Endothelial cell (in vitro differentiated cells): ENCODE measurements at regions not wholly inside any gene's neighbourhood (a gene's known extent, or its start where the extent isn't known, plus 50 kb on each side); places are given as distances from the start of the nearest gene placed in this dataset.

Experiments used
- DNase-seq: peaks from one replicate; pipeline ENCODE4 v3.0.0; 2021; ENCODE audit warnings: low spot score
- H3K27ac Mint-ChIP-seq: one replicate; pipeline ENCODE4 v1.8.0; 2021; ENCODE audit warnings: mixed read lengths, inconsistent platforms; ENCODE audit not compliant: unreplicated experiment
- H3K27me3 Mint-ChIP-seq: one replicate; pipeline ENCODE4 v1.8.0; 2021; ENCODE audit warnings: mild to moderate bottlenecking, moderate library complexity, mixed read lengths, inconsistent platforms; ENCODE audit not compliant: unreplicated experiment
- H3K36me3 Mint-ChIP-seq: one replicate; pipeline ENCODE4 v1.8.0; 2021; ENCODE audit warnings: mild to moderate bottlenecking, low read depth, mixed read lengths, inconsistent platforms; ENCODE audit not compliant: unreplicated experiment
- H3K4me1 Mint-ChIP-seq: one replicate; pipeline ENCODE4 v1.8.0; 2021; ENCODE audit warnings: mild to moderate bottlenecking, mixed read lengths, inconsistent platforms; ENCODE audit not compliant: unreplicated experiment
- H3K4me3 Mint-ChIP-seq: one replicate; pipeline ENCODE4 v1.8.0; 2021; ENCODE audit warnings: mild to moderate bottlenecking, mixed read lengths, inconsistent platforms; ENCODE audit not compliant: unreplicated experiment
- H3K9me3 Mint-ChIP-seq: one replicate; pipeline ENCODE4 v1.8.0; 2021; ENCODE audit warnings: mixed read lengths, inconsistent platforms; ENCODE audit not compliant: unreplicated experiment
- TF ChIP-seq, protein P1 (sequence below): fragments of 200-600 bp; sonication (generic); IDR thresholded peaks from one replicate; pipeline ENCODE4 v1.5.0; 2021; ENCODE audit warnings: antibody characterized with exemption; ENCODE audit not compliant: unreplicated experiment

DNA sequence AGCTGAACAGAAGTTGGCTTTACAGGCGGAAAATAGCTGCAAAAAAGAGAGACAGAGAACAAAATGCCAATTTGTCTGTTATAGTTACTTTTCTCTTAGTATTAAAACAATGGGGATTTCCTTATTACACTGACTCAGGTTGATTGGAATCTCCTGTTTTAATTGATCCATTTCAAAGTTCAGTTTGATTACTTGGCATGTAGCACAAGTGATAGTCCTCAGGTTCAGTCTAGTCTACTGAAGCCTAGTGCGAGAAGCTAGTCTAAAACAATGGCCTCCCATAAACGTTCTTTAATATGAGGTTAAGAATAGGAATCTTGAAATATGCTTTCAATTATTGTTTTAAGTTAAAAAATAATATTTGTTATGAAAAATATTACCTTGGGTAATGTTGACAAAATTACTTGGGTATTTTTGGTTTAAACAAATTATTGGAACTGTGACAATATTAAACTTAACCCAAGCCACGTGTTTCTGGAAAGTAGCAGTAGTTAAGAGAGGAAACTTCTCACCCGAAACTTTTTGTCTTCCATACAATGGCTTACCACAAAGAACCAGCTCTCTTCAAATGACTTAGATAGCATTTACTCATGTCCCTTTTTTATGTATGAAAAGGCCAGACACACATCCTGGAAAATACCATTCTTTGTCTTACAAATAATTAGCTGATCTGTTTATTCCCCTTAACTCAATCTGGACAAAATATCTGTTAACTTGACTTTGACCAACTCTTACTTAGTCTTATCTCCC is 1326.2 kb upstream of the TMEFF2 start:
- H3K4me3 Mint-ChIP-seq, result no peak overlapping the region
- H3K36me3 Mint-ChIP-seq, result no peaks in the 10 kb centered on the region
- H3K4me1 Mint-ChIP-seq, result no peaks in the 10 kb centered on the region
- no peak for DNase-seq
- H3K27me3 Mint-ChIP-seq, result no peaks in the 10 kb centered on the region
- H3K9me3 Mint-ChIP-seq, result no peaks in the 10 kb centered on the region
- no peak overlapping the region for H3K27ac Mint-ChIP-seq
- TF ChIP-seq, protein P1, sequence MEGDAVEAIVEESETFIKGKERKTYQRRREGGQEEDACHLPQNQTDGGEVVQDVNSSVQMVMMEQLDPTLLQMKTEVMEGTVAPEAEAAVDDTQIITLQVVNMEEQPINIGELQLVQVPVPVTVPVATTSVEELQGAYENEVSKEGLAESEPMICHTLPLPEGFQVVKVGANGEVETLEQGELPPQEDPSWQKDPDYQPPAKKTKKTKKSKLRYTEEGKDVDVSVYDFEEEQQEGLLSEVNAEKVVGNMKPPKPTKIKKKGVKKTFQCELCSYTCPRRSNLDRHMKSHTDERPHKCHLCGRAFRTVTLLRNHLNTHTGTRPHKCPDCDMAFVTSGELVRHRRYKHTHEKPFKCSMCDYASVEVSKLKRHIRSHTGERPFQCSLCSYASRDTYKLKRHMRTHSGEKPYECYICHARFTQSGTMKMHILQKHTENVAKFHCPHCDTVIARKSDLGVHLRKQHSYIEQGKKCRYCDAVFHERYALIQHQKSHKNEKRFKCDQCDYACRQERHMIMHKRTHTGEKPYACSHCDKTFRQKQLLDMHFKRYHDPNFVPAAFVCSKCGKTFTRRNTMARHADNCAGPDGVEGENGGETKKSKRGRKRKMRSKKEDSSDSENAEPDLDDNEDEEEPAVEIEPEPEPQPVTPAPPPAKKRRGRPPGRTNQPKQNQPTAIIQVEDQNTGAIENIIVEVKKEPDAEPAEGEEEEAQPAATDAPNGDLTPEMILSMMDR, result no peak

DNA sequence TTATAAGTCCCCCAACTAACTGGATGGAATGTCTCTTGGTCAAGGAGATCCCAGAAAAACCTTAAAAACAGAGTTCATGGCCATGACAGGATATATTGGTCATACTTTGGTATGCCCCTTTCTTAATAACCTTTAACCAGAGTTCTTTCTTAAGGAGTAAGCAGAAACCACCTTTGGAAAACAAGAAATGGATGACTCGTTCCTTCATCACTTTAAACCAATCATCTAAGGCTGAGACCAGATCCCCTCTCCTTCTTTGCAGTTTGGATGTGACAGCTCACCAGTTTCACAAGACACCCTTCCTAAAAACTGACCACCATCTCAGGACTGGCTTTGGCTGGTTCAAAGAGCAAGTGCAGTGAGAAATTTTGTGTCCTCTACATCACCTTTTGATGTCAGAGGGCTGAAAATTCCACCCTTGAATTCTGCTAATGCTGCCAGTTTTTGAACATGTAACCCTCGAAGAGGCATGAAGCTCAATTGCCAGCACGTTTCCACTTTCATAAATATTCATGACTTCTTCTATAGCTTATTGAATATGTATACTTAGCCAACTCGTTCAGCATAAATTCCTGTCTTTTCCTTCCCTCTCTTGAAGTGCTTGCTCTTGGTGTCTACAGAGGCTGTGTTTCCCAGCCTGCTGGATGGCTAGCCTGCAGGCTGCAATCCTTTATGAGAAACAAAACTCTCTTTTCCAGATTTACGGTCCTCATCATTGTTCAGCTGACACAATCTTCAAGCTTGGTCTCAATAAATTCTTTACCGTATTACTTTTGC is 1323.5 kb upstream of the TMEFF2 start:
- H3K27ac Mint-ChIP-seq, result no peak overlapping the region
- no peak for DNase-seq
- H3K4me1 Mint-ChIP-seq, result no peaks in the 10 kb centered on the region
- H3K4me3 Mint-ChIP-seq, result no peak overlapping the region
- H3K27me3 Mint-ChIP-seq, result no peaks in the 10 kb centered on the region
- TF ChIP-seq, protein P1, result no peak
- no peaks in the 10 kb centered on the region for H3K36me3 Mint-ChIP-seq
- H3K9me3 Mint-ChIP-seq, result no peaks in the 10 kb centered on the region

DNA sequence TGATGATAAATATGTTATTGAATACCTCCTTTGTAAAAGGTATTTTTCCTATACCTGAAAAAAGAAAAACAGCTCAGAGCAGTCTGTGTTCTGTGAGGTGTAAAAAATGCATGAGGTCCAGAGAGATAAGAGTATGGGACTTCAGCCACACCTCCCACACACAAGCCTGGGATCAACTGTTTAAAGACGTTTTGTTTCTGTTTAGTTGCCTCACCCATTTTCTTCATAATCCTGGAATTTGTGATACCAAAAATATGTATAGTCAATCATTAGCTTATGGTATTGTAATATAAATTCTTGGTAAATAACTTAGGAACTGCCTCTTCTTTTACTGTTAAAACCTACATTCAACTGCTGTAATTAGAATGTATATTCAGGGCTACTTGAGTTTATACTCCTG is 1322.9 kb upstream of the TMEFF2 start:
- Mint-ChIP-seq H3K4me1 (no peaks in the 10 kb centered on the region), H3K9me3 (no peaks in the 10 kb centered on the region), H3K27me3 (no peaks in the 10 kb centered on the region), H3K36me3 (no peaks in the 10 kb centered on the region), H3K4me3 (no peak overlapping the region), H3K27ac (no peak overlapping the region)
- DNase-seq, result no peak
- TF ChIP-seq, protein P1, result no peak

DNA sequence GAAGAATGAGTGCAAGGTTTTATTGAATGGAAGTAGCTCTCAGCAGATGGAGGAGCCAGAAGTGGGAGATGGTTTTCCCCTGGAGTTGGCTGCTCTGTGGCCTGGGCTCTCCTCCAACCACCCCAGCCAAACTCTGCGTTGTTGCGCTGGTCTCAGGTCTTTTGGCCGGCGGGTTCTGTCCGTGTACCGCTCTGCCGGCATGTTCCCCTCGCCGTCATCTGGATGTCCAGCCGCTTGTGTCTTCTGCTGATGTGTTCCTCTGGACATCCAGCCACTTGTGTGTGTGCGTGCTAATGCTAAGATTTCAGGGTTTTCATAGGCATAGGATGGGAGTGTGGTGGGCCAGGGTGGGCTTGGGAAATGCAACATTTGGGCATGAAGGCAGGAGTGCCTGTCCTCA is 1311.3 kb upstream of the TMEFF2 start:
- H3K9me3 Mint-ChIP-seq, result no peaks in the 10 kb centered on the region
- no peaks in the 10 kb centered on the region for H3K36me3 Mint-ChIP-seq
- TF ChIP-seq, protein P1, result no peak
- no peak overlapping the region for H3K27ac Mint-ChIP-seq
- no peak for DNase-seq
- no peaks in the 10 kb centered on the region for H3K4me1 Mint-ChIP-seq
- H3K27me3 Mint-ChIP-seq, result no peaks in the 10 kb centered on the region
- no peak overlapping the region for H3K4me3 Mint-ChIP-seq

DNA sequence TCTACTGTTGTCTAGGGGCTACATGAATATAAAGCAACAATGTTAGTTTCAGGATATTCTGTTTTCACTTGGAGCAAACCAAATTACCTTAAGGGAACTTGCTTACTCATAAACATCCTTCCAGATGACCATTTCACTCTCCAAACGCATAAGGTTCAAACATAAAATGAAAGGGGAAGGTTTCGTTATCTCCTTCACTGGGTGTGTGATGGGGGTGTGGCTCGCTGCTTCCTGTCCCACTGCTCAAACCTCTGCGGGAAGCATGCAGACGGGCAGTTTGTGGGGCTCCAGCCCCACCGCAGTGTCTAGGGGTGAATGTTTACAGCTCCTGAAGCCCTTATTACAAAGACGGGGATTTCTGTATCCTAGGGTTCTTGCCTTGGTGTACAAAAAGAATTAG is 1310.9 kb upstream of the TMEFF2 start:
- TF ChIP-seq, protein P1, result no peak
- Mint-ChIP-seq H3K4me3 (no peak overlapping the region), H3K9me3 (no peaks in the 10 kb centered on the region), H3K27me3 (no peaks in the 10 kb centered on the region), H3K36me3 (no peaks in the 10 kb centered on the region), H3K27ac (no peak overlapping the region), H3K4me1 (no peaks in the 10 kb centered on the region)
- no peak for DNase-seq
